BLaER1 treated with 17β-estradiol and CSF1 and Interleukin-3, amounts not matched to agents 10 nM and 100 nM (cell line): ENCODE measurements at regions not wholly inside any gene's neighbourhood (a gene's known extent, or its start where the extent isn't known, plus 50 kb on each side); places are given as distances from the start of the nearest gene placed in this dataset.
A peak's percentile ranks its signal among the peaks of the same experiment; 100 is the strongest.
"Not testable (repeated sequence)": the region's sequence is repeated elsewhere in the genome, so short reads cannot be mapped to it uniquely, and the experiment has no call there.

Source experiments
- H3K27ac ChIP-seq, 11 experiments: shearing (Covaris generic); formaldehyde crosslinking; 2 replicates each; pipeline ENCODE4 v1.8.1; 2022
- H3K27me3 ChIP-seq, 11 experiments: shearing (Covaris generic); formaldehyde crosslinking; 2 replicates each; pipeline ENCODE4 v1.8.1; 2022
- H3K36me3 ChIP-seq, 11 experiments: shearing (Covaris generic); formaldehyde crosslinking; 2 replicates each; pipeline ENCODE4 v1.8.1; 2022
- H3K4me1 ChIP-seq, 10 experiments: shearing (Covaris generic); formaldehyde crosslinking; 2 replicates each; pipeline ENCODE4 v1.8.1; 2022
- H3K4me2 ChIP-seq, 11 experiments: shearing (Covaris generic); formaldehyde crosslinking; 2 replicates each; pipeline ENCODE4 v1.8.1; 2022
- H3K4me3 ChIP-seq, 10 experiments: shearing (Covaris generic); formaldehyde crosslinking; 2 replicates each; pipeline ENCODE4 v1.8.1; 2022
- H3K9ac ChIP-seq, 11 experiments: shearing (Covaris generic); formaldehyde crosslinking; 2 replicates each; pipeline ENCODE4 v1.8.1; 2022
- H3K9me3 ChIP-seq, 11 experiments: shearing (Covaris generic); formaldehyde crosslinking; replicated peaks in 1 of 11; 2 replicates each; pipeline ENCODE4 v1.8.1; 2022
- H4K20me1 ChIP-seq, 11 experiments: shearing (Covaris generic); formaldehyde crosslinking; 2 replicates each; pipeline ENCODE4 v1.8.1; 2022
- Cebpa-rat ChIP-seq, 11 experiments: shearing (Covaris generic); IDR thresholded peaks; 2 replicates each; pipeline ENCODE4 v1.8.1; 2022

- Histone ChIP-seq H3K27ac (no peak overlapping the region), H3K9me3 (peaks cover 0 to 14% (median 2%) of the 10 kb centered on the region in 11 experiments; a peak in 9 of 22 replicates), H3K4me2 (no peak overlapping the region), H3K4me3 (no peak overlapping the region), H3K4me1 (no peaks in the 10 kb centered on the region), H3K27me3 (no peaks in the 10 kb centered on the region), H3K9ac (no peak overlapping the region), H4K20me1 (no peaks in the 10 kb centered on the region), H3K36me3 (no peaks in the 10 kb centered on the region)
- no peak for TF ChIP-seq Cebpa-rat (IDR thresholded peaks at IDR 0.05)
Observed at GRCh38 chr3:31193871-31194270, 299.4 kb upstream of the GADL1 start.

- H3K36me3 ChIP-seq: no peaks in the 10 kb centered on the region
- no peak overlapping the region for H3K4me2 ChIP-seq
- no peak overlapping the region for H3K9ac ChIP-seq
- no peaks in the 10 kb centered on the region for H3K27me3 ChIP-seq
- H3K4me1 ChIP-seq: no peaks in the 10 kb centered on the region
- H3K4me3 ChIP-seq: no peak overlapping the region
- no peak for TF ChIP-seq Cebpa-rat (IDR thresholded peaks at IDR 0.05)
- no peaks in the 10 kb centered on the region for H4K20me1 ChIP-seq
- no peak overlapping the region for H3K27ac ChIP-seq
- H3K9me3 ChIP-seq: peaks cover 0 to 34% (median 18%) of the 10 kb centered on the region in 11 experiments; a peak in 13 of 22 replicates
Observed at GRCh38 chr3:31196261-31196660, 301.8 kb upstream of the GADL1 start.

GRCh38 chr3:31196881-31197364 lies 302.5 kb upstream of the GADL1 start:
- Histone ChIP-seq H4K20me1 (no peaks in the 10 kb centered on the region), H3K9me3 (peaks cover 0 to 38% (median 18%) of the 10 kb centered on the region in 11 experiments; a peak in 14 of 22 replicates), H3K27me3 (no peaks in the 10 kb centered on the region), H3K4me2 (no peak overlapping the region), H3K9ac (no peak overlapping the region), H3K4me1 (no peaks in the 10 kb centered on the region), H3K36me3 (no peaks in the 10 kb centered on the region), H3K4me3 (no peak overlapping the region), H3K27ac (no peak overlapping the region)
- no peak for TF ChIP-seq Cebpa-rat (IDR thresholded peaks at IDR 0.05)

- no peak for TF ChIP-seq Cebpa-rat (IDR thresholded peaks at IDR 0.05)
- H3K27ac ChIP-seq: no peak overlapping the region
- H3K4me2 ChIP-seq: no peak overlapping the region
Observed at GRCh38 chr3:31197941-31198340, 303.5 kb upstream of the GADL1 start.

GRCh38 chr3:31198890-31199289 lies 304.4 kb upstream of the GADL1 start:
- Histone ChIP-seq H3K36me3 (no peaks in the 10 kb centered on the region), H3K4me1 (no peaks in the 10 kb centered on the region), H3K27ac (no peak overlapping the region), H3K4me3 (no peak overlapping the region), H4K20me1 (no peaks in the 10 kb centered on the region), H3K4me2 (no peak overlapping the region), H3K27me3 (no peaks in the 10 kb centered on the region), H3K9me3 (peaks cover 0 to 57% (median 23%) of the 10 kb centered on the region in 11 experiments; a peak in 16 of 22 replicates), H3K9ac (no peak overlapping the region)
- TF ChIP-seq Cebpa-rat (IDR thresholded peaks at IDR 0.05): no peak

More at GRCh38 chr3:31197941-31198340, 303.5 kb upstream of the GADL1 start:
- H3K36me3 ChIP-seq: no peaks in the 10 kb centered on the region
- H3K4me3 ChIP-seq: no peak overlapping the region
- H3K27me3 ChIP-seq: no peaks in the 10 kb centered on the region
- no peak overlapping the region for H3K9ac ChIP-seq
- H3K4me1 ChIP-seq: no peaks in the 10 kb centered on the region
- no peaks in the 10 kb centered on the region for H4K20me1 ChIP-seq
- H3K9me3 ChIP-seq: peaks cover 0 to 48% (median 20%) of the 10 kb centered on the region in 11 experiments; a peak in 16 of 22 replicates

- no peak for TF ChIP-seq Cebpa-rat (IDR thresholded peaks at IDR 0.05)
- Histone ChIP-seq H3K4me1 (no peaks in the 10 kb centered on the region), H3K27me3 (no peaks in the 10 kb centered on the region), H4K20me1 (no peaks in the 10 kb centered on the region), H3K36me3 (0 out of 22 replicates have a peak, but pooled peaks cover 0 to 5% (median 0%) of the 10 kb centered on the region in 11 experiments), H3K9ac (no peak overlapping the region), H3K4me2 (no peak overlapping the region), H3K4me3 (no peak overlapping the region), H3K27ac (no peak overlapping the region), H3K9me3 (peaks cover 38 to 93% (median 66%) of the 10 kb centered on the region in 11 experiments)
Observed at GRCh38 chr3:31203960-31204795, 309.7 kb upstream of the GADL1 start.

- not testable (repeated sequence) for H3K36me3 ChIP-seq, H3K27ac ChIP-seq, H3K27me3 ChIP-seq, H3K9ac ChIP-seq, H3K4me1 ChIP-seq, H3K4me3 ChIP-seq, H4K20me1 ChIP-seq, H3K4me2 ChIP-seq
- H3K9me3 ChIP-seq: peaks cover 42 to 93% (median 66%) of the 10 kb centered on the region in 11 experiments
Observed at GRCh38 chr3:31204796-31205056, 310.3 kb upstream of the GADL1 start.

- Histone ChIP-seq H3K9me3 (peaks cover 35 to 69% (median 58%) of the 10 kb centered on the region in 11 experiments), H3K4me1 (peaks cover 23 to 42% (median 34%) of the 10 kb centered on the region in 10 experiments), H3K4me3 (no peak overlapping the region), H3K36me3 (peaks cover 0 to 5% (median 0%) of the 10 kb centered on the region in 11 experiments; a peak in 1 of 22 replicates), H3K4me2 (no peak overlapping the region), H3K9ac (no peak overlapping the region), H4K20me1 (no peaks in the 10 kb centered on the region), H3K27me3 (no peaks in the 10 kb centered on the region), H3K27ac (no peak overlapping the region)
- no peak for TF ChIP-seq Cebpa-rat (IDR thresholded peaks at IDR 0.05)
Observed at GRCh38 chr3:31210068-31210645, 315.7 kb upstream of the GADL1 start.

- TF ChIP-seq Cebpa-rat (IDR thresholded peaks at IDR 0.05): no peak
- peak overlapping the region; percentile 64 to 83 (median 80) for H3K4me2 ChIP-seq
- H3K9me3 ChIP-seq: peaks cover 4 to 45% (median 24%) of the 10 kb centered on the region in 11 experiments; a peak in 16 of 22 replicates
- no peaks in the 10 kb centered on the region for H4K20me1 ChIP-seq
- H3K4me1 ChIP-seq: peaks cover 23 to 80% (median 66%) of the 10 kb centered on the region in 10 experiments
- peak overlapping the region in 7 of 10 experiments; percentile 25 to 39 (median 27); a peak in 9 of 20 replicates for H3K4me3 ChIP-seq
- peak overlapping the region in 9 of 11 experiments; percentile 12 to 79 (median 69); a peak in 16 of 22 replicates for H3K27ac ChIP-seq
- H3K9ac ChIP-seq: peak overlapping the region in 7 of 11 experiments; percentile 11 to 61 (median 42); a peak in 12 of 22 replicates
- no peaks in the 10 kb centered on the region for H3K27me3 ChIP-seq
- no peaks in the 10 kb centered on the region; a peak in 1 of 22 replicates for H3K36me3 ChIP-seq
Observed at GRCh38 chr3:31213869-31214486, 318.7 kb upstream of the STT3B start.
